ENCODE measurements at regions not wholly inside any gene's neighbourhood (a gene's known extent, or its start where the extent isn't known, plus 50 kb on each side); places are given as distances from the start of the nearest gene placed in this dataset.
A peak's percentile ranks its signal among the peaks of the same experiment; 100 is the strongest.

- CTCF ChIA-PET = no interaction called here
- Histone ChIP-seq H3K27ac (ENCODE audit: low read depth, low read length) (no peak overlapping the region), H3K4me3 (ENCODE audit: low read depth, low read length) (no peak overlapping the region), H3K9me3 (ENCODE audit: control insufficient read depth, insufficient read depth, low read length) (no peaks in the 10 kb centered on the region), H3K27me3 (ENCODE audit: control insufficient read depth, insufficient read depth, low read length) (no peaks in the 10 kb centered on the region)
- TF ChIP-seq, protein P1, sequence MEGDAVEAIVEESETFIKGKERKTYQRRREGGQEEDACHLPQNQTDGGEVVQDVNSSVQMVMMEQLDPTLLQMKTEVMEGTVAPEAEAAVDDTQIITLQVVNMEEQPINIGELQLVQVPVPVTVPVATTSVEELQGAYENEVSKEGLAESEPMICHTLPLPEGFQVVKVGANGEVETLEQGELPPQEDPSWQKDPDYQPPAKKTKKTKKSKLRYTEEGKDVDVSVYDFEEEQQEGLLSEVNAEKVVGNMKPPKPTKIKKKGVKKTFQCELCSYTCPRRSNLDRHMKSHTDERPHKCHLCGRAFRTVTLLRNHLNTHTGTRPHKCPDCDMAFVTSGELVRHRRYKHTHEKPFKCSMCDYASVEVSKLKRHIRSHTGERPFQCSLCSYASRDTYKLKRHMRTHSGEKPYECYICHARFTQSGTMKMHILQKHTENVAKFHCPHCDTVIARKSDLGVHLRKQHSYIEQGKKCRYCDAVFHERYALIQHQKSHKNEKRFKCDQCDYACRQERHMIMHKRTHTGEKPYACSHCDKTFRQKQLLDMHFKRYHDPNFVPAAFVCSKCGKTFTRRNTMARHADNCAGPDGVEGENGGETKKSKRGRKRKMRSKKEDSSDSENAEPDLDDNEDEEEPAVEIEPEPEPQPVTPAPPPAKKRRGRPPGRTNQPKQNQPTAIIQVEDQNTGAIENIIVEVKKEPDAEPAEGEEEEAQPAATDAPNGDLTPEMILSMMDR (IDR thresholded peaks at IDR 0.05; ENCODE audit: low read depth, low read length) = no peak
- POLR2A ChIA-PET = no interaction called here
- no peak for DNase-seq (ENCODE audit: low read depth, low spot score)
These were observed 269.0 kb downstream of the LTN1 start for GRCh38 chr21:28723646-28724045.

GRCh38 chr21:28719723-28720122, 273.0 kb downstream of the LTN1 start:
- TF ChIP-seq, protein P1 (IDR thresholded peaks at IDR 0.05; ENCODE audit: low read depth, low read length) = no peak
- Histone ChIP-seq H3K27me3 (ENCODE audit: control insufficient read depth, insufficient read depth, low read length) (no peaks in the 10 kb centered on the region), H3K27ac (ENCODE audit: low read depth, low read length) (no peak overlapping the region), H3K9me3 (ENCODE audit: control insufficient read depth, insufficient read depth, low read length) (no peaks in the 10 kb centered on the region), H3K4me3 (ENCODE audit: low read depth, low read length) (no peak overlapping the region)
- POLR2A ChIA-PET = no interaction called here
- DNase-seq (ENCODE audit: low read depth, low spot score) = no peak
- CTCF ChIA-PET = interaction anchor here (1.4 kb wide), 1 partner anchor 25 kb away, joined by 4 read pairs; no protein-coding TSS in a partner anchor

DNA sequence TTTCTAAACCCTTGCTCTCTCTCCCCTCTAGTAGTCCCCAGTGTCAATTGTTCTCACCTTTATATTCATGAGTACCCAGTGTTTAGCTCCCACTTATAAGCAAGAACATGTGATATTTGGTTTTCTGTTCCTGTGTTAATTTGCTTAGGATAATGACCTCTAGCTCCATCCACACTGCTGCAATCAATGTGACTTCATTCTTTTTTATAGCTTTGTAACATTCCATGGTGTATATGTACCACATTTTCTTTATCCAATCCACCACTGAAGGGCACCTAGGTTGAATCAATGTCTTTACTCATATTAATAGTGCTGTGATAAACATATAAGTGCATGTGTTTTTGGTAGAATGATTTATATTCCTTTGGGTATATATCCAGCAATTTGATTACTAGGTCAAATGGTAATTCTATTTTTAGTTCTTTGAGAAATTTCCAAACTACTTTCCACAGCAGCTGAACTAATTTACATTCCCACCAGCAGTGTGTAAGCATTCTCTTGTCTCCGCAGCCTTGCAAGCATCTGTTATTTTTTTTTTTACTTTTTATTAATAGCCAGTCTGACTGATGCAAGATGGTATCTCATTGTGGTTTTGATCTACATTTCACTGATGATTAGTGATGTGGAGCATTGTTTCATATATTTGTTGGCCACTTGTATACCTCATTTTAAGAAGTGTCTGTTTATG, 277.8 kb downstream of the LTN1 start:
- ChIA-PET POLR2A (no interaction called here), CTCF (no interaction called here)
- DNase-seq (ENCODE audit: low read depth, low spot score) = peak; percentile 46
- no peak overlapping the region for H3K4me3 ChIP-seq (ENCODE audit: low read depth, low read length)
- H3K27ac ChIP-seq (ENCODE audit: low read depth, low read length) = no peak overlapping the region
- no peaks in the 10 kb centered on the region for H3K9me3 ChIP-seq (ENCODE audit: control insufficient read depth, insufficient read depth, low read length)
- TF ChIP-seq, protein P1 (IDR thresholded peaks at IDR 0.05; ENCODE audit: low read depth, low read length) = 0 out of 2 replicates have a peak, but pooled peaks have one; percentile 17
- no peaks in the 10 kb centered on the region for H3K27me3 ChIP-seq (ENCODE audit: control insufficient read depth, insufficient read depth, low read length)

DNA sequence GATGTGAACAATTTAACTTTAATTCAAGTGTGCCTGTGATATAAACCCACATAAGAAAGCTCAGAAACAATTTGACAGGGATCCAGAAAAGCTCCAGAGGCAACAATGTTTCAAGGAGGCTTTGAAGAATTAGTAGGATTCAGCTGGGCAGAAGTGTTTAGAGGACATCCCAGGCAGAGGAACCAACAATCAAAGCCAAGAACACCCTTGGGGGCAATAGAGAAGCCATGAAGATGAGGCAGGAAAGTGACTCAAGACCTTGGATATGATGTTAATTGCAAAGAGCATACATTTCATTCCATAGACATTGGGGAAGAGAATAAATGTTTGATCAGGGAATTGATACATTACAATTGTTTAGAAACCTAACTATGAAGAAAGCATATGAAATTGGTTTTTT, 280.3 kb downstream of the LTN1 start:
- TF ChIP-seq, protein P1 (IDR thresholded peaks at IDR 0.05; ENCODE audit: low read depth, low read length) = no peak
- H3K4me3 ChIP-seq (ENCODE audit: low read depth, low read length) = no peak overlapping the region
- CTCF ChIA-PET = no interaction called here
- H3K27ac ChIP-seq (ENCODE audit: low read depth, low read length) = no peak overlapping the region
- no peak for DNase-seq (ENCODE audit: low read depth, low spot score)
- H3K9me3 ChIP-seq (ENCODE audit: control insufficient read depth, insufficient read depth, low read length) = no peaks in the 10 kb centered on the region
- POLR2A ChIA-PET = no interaction called here
- H3K27me3 ChIP-seq (ENCODE audit: control insufficient read depth, insufficient read depth, low read length) = no peaks in the 10 kb centered on the region

DNA sequence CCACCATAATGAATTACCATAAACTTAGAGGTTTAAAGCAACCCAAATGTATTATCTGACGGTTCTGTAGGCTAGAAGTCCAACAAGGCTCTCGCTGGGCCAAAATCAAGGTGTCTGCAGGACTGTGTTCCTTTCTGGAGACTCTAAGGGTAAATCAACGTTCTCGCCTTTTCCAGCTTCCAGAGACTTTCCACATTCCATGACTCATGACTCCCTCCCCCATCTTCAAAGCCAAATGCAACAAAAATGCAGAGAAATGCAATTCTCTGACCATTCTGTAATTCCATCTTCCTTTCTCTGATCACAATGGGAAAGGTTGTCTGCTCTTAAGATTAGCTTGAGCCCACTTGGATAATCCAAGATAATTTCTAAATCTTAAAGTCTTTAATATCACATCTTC, 287.1 kb downstream of the LTN1 start:
- no peak for DNase-seq (ENCODE audit: low read depth, low spot score)
- H3K9me3 ChIP-seq (ENCODE audit: control insufficient read depth, insufficient read depth, low read length) = no peaks in the 10 kb centered on the region
- TF ChIP-seq, protein P1 (IDR thresholded peaks at IDR 0.05; ENCODE audit: low read depth, low read length) = no peak
- no peaks in the 10 kb centered on the region for H3K27me3 ChIP-seq (ENCODE audit: control insufficient read depth, insufficient read depth, low read length)
- H3K27ac ChIP-seq (ENCODE audit: low read depth, low read length) = no peak overlapping the region
- ChIA-PET CTCF (no interaction called here), POLR2A (no interaction called here)
- no peak overlapping the region for H3K4me3 ChIP-seq (ENCODE audit: low read depth, low read length)
